Panc1 (cell line): ENCODE measurements at regions not wholly inside any gene's neighbourhood (a gene's known extent, or its start where the extent isn't known, plus 50 kb on each side); places are given as distances from the start of the nearest gene placed in this dataset.

Source experiments
- ATAC-seq: fragments of 200-7000 bp; cut with Tn5 transposase; 2 replicates; pipeline ENCODE4 v1.9.1; 2020; ENCODE audit warnings: mild to moderate bottlenecking, moderate library complexity
- BruUV-seq: library from RNA; stranded (reverse); fragments of 400-500 nt; replicated peaks from 2 replicates; lab custom pipeline; 2021; lab: Mats Ljungman, UMichigan
- CTCF ChIA-PET: fragments of 300-600 bp; sonication (Branson Sonifier 250); formaldehyde crosslinking; loops from one replicate; lab custom pipeline; 2022; ENCODE audit warnings: antibody characterized with exemption; lab: Charles Lee
- POLR2A ChIA-PET: fragments of 300-600 bp; sonication (Branson Sonifier 250); formaldehyde crosslinking; loops from one replicate; lab custom pipeline; 2022; ENCODE audit warnings: antibody characterized with exemption; lab: Charles Lee
- DNase-seq: peaks from one replicate; pipeline ENCODE4 v3.0.0-alpha.2; 2010; ENCODE audit warnings: low read depth, low spot score
- H3K27ac ChIP-seq: 2 replicates; pipeline ENCODE4 v1.5.1; 2011; ENCODE audit warnings: mild to moderate bottlenecking, low read length, inconsistent platforms
- H3K27me3 ChIP-seq: fragments of 200-500 bp; sonication (Bioruptor generic); 2 replicates; pipeline ENCODE4 v1.6.0; 2014; ENCODE audit warnings: low read length, inconsistent platforms; ENCODE audit not compliant: control insufficient read depth, insufficient read depth
- H3K36me3 ChIP-seq: fragments of 200-500 bp; sonication (Bioruptor generic); 2 replicates; pipeline ENCODE4 v1.5.1; 2014; ENCODE audit warnings: inconsistent platforms, mild to moderate bottlenecking, low read length, moderate library complexity; ENCODE audit not compliant: control insufficient read depth, insufficient read depth
- H3K4me1 ChIP-seq: 2 replicates; pipeline ENCODE4 v1.5.1; 2011; ENCODE audit warnings: inconsistent platforms, mild to moderate bottlenecking, low read length, moderate library complexity; ENCODE audit not compliant: control insufficient read depth, insufficient read depth
- H3K4me3 ChIP-seq, 2 experiments: 2 replicates each; pipeline ENCODE4 v1.5.1; 2011 to 2012; ENCODE audit warnings: low read depth in 2 of 2, low read length in 2 of 2, mild to moderate bottlenecking in 2 of 2, inconsistent platforms in 1 of 2, moderate library complexity in 1 of 2
- H3K9me3 ChIP-seq: fragments of 200-500 bp; sonication (Bioruptor generic); 2 replicates; pipeline ENCODE4 v1.5.1; 2014; ENCODE audit warnings: low read depth, mild to moderate bottlenecking, inconsistent platforms, low read length, moderate library complexity; ENCODE audit not compliant: control insufficient read depth, insufficient read depth
- POLR2AphosphoS5 ChIP-seq: IDR thresholded peaks from 2 replicates; pipeline ENCODE4 v1.6.1; 2012; ENCODE audit warnings: mild to moderate bottlenecking, low read depth, low read length, moderate library complexity
- SIN3A ChIP-seq: IDR thresholded peaks from 2 replicates; pipeline ENCODE4 v1.6.1; 2012; ENCODE audit warnings: low read depth, mild to moderate bottlenecking, low read length, moderate library complexity, borderline replicate concordance; ENCODE audit not compliant: insufficient read depth
- TCF7L2 ChIP-seq: IDR thresholded peaks from 2 replicates; pipeline ENCODE4 v1.6.1; 2011; ENCODE audit warnings: mild to moderate bottlenecking, low read depth, low read length, inconsistent platforms
- in situ Hi-C: cut with HindIII; loops from 2 replicates; pipeline ENCODE4 v1.10.0; 2016; ENCODE audit warnings: low sequenced_read_pairs, low pct_unique_long_range_greater_than_20kb
- intact Hi-C: fragments of 100-400 bp; cut with micrococcal nuclease; formaldehyde crosslinking; loops from one replicate; pipeline ENCODE4 v1.10.0; 2022; ENCODE audit not compliant: unreplicated experiment
- TF ChIP-seq, protein P1 (sequence below), 2 experiments: IDR thresholded peaks; 2 replicates each; pipeline ENCODE4 v1.6.1; 2011 to 2012; ENCODE audit warnings: low read depth in 2 of 2, control low read depth in 1 of 2, low read length in 1 of 2, mild to moderate bottlenecking in 1 of 2, moderate library complexity in 1 of 2; ENCODE audit not compliant: insufficient read depth in 1 of 2
- TF ChIP-seq, protein P2 (sequence below): fragments of 450-650 bp; IDR thresholded peaks from 2 replicates; pipeline ENCODE4 v1.5.1; 2017; ENCODE audit warnings: mild to moderate bottlenecking

DNA sequence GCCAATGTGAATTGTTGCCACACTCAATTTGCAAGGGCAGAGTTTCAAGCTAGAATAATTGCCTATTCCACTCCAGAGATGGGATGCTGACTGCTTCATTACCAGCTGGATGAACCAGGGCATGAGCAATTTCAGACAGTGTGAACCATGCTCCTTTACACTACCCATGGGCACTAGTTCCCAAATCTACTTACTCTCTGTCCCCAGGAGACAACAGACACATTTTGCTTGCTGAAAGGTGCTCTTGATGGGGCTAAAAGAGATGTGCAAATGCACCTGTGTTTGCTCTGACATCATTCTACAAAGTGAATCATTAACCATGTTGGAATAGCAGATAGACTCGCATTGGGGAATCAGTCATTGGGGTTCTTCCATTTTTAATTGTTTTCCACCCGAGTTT, 522.3 kb upstream of the NUDT12 start:
- Histone ChIP-seq H3K27me3 (no peaks in the 10 kb centered on the region), H3K36me3 (peaks cover 3% of the 10 kb centered on the region; the same call in 1 of the 2 replicates), H3K27ac (no peak overlapping the region), H3K4me3 (no peak overlapping the region), H3K4me1 (no peaks in the 10 kb centered on the region), H3K9me3 (no peaks in the 10 kb centered on the region)
- intact Hi-C loops, result no loop called here
- no TSS peak for BruUV-seq
- in situ Hi-C loops, result no loop called here
- TF ChIP-seq POLR2AphosphoS5 (no peak), SIN3A (no peak), TCF7L2 (no peak)
- TF ChIP-seq, protein P1, sequence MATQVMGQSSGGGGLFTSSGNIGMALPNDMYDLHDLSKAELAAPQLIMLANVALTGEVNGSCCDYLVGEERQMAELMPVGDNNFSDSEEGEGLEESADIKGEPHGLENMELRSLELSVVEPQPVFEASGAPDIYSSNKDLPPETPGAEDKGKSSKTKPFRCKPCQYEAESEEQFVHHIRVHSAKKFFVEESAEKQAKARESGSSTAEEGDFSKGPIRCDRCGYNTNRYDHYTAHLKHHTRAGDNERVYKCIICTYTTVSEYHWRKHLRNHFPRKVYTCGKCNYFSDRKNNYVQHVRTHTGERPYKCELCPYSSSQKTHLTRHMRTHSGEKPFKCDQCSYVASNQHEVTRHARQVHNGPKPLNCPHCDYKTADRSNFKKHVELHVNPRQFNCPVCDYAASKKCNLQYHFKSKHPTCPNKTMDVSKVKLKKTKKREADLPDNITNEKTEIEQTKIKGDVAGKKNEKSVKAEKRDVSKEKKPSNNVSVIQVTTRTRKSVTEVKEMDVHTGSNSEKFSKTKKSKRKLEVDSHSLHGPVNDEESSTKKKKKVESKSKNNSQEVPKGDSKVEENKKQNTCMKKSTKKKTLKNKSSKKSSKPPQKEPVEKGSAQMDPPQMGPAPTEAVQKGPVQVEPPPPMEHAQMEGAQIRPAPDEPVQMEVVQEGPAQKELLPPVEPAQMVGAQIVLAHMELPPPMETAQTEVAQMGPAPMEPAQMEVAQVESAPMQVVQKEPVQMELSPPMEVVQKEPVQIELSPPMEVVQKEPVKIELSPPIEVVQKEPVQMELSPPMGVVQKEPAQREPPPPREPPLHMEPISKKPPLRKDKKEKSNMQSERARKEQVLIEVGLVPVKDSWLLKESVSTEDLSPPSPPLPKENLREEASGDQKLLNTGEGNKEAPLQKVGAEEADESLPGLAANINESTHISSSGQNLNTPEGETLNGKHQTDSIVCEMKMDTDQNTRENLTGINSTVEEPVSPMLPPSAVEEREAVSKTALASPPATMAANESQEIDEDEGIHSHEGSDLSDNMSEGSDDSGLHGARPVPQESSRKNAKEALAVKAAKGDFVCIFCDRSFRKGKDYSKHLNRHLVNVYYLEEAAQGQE (IDR thresholded peaks at IDR 0.05; ENCODE audit: insufficient read depth in 1 of 2, low read depth in 2 of 2, low read length in 1 of 2), result no peak
- TF ChIP-seq, protein P2, sequence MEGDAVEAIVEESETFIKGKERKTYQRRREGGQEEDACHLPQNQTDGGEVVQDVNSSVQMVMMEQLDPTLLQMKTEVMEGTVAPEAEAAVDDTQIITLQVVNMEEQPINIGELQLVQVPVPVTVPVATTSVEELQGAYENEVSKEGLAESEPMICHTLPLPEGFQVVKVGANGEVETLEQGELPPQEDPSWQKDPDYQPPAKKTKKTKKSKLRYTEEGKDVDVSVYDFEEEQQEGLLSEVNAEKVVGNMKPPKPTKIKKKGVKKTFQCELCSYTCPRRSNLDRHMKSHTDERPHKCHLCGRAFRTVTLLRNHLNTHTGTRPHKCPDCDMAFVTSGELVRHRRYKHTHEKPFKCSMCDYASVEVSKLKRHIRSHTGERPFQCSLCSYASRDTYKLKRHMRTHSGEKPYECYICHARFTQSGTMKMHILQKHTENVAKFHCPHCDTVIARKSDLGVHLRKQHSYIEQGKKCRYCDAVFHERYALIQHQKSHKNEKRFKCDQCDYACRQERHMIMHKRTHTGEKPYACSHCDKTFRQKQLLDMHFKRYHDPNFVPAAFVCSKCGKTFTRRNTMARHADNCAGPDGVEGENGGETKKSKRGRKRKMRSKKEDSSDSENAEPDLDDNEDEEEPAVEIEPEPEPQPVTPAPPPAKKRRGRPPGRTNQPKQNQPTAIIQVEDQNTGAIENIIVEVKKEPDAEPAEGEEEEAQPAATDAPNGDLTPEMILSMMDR, result no peak
- DNase-seq (no peak), ATAC-seq (no peak)
- CTCF ChIA-PET, result no interaction called here
- POLR2A ChIA-PET, result no interaction called here

DNA sequence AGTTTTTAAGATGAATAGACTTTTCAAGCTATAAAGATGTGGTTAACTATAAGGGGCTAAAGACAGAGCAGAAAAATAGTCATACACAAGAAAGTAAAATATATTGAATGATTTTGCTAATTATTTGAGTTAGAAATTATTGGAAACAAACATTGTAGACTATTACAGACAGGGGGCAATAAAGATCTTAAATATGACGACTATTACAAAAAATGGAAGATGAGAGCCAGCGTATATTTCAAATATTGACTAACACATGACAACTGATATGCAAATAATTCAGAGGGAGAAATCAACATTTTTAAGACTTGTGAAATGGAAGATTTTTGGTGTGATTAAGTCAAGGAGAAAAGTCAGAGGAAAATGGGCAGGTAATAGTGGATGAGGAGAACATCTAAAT, 520.2 kb upstream of the NUDT12 start:
- Histone ChIP-seq H3K27me3 (no peaks in the 10 kb centered on the region), H3K9me3 (no peaks in the 10 kb centered on the region), H3K4me3 (no peak overlapping the region), H3K27ac (no peak overlapping the region), H3K36me3 (peaks cover 3% of the 10 kb centered on the region; the same call in 1 of the 2 replicates), H3K4me1 (no peaks in the 10 kb centered on the region)
- TF ChIP-seq TCF7L2, result no peak
- TF ChIP-seq SIN3A, result no peak
- TF ChIP-seq, protein P1 (IDR thresholded peaks at IDR 0.05; ENCODE audit: insufficient read depth in 1 of 2, low read depth in 2 of 2, low read length in 1 of 2), result no peak
- TF ChIP-seq POLR2AphosphoS5, result no peak
- TF ChIP-seq, protein P2, result no peak
- in situ Hi-C loops (no loop called here), intact Hi-C loops (no loop called here)
- DNase-seq (no peak), ATAC-seq (no peak)
- POLR2A ChIA-PET, result no interaction called here
- no TSS peak for BruUV-seq
- CTCF ChIA-PET, result no interaction called here
